GM12878 (cell line): ENCODE measurements at regions not wholly inside any gene's neighbourhood (a gene's known extent, or its start where the extent isn't known, plus 50 kb on each side); places are given as distances from the start of the nearest gene placed in this dataset.
A peak's percentile ranks its signal among the peaks of the same experiment; 100 is the strongest.

Experiments
- BACH1 ChIP-seq: fragments of 450-650 bp; IDR thresholded peaks from 2 replicates; pipeline ENCODE4 v1.6.1; 2017; ENCODE audit warnings: mild to moderate bottlenecking, borderline replicate concordance
- BCLAF1 ChIP-seq: fragments of 450-650 bp; IDR thresholded peaks from 2 replicates; pipeline ENCODE4 v1.6.1; 2017; ENCODE audit warnings: antibody characterized with exemption, mild to moderate bottlenecking, moderate library complexity
- CEBPB ChIP-seq, 2 experiments: fragments of 150-350 bp in 1 of 2; IDR thresholded peaks; 2 replicates each; pipeline ENCODE4 v1.6.1; 2012 to 2014; ENCODE audit warnings: low read depth in 2 of 2, low read length in 2 of 2, borderline replicate concordance in 1 of 2, inconsistent platforms in 1 of 2
- CREB1 ChIP-seq: IDR thresholded peaks from 2 replicates; pipeline ENCODE4 v1.6.1; 2012; ENCODE audit warnings: low read depth, mild to moderate bottlenecking, inconsistent platforms
- ELK1 ChIP-seq: IDR thresholded peaks from 2 replicates; pipeline ENCODE4 v1.6.1; 2012; ENCODE audit warnings: low read depth, low read length, improper control_type of control experiment
- FOXM1 ChIP-seq: IDR thresholded peaks from 2 replicates; pipeline ENCODE4 v1.6.1; 2012; ENCODE audit warnings: low read depth, mild to moderate bottlenecking, inconsistent platforms, low read length, moderate library complexity
- IKZF2 ChIP-seq, 2 experiments: fragments of 450-650 bp; IDR thresholded peaks; 2 replicates each; pipeline ENCODE4 v1.6.1; 2017; ENCODE audit warnings: mild to moderate bottlenecking in 2 of 2, moderate library complexity in 2 of 2
- KDM1A ChIP-seq: fragments of 200-600 bp; sonication (generic); IDR thresholded peaks from 2 replicates; pipeline ENCODE4 v1.6.1; 2016; ENCODE audit warnings: borderline replicate concordance
- MEF2B ChIP-seq: fragments of 450-650 bp; IDR thresholded peaks from 2 replicates; pipeline ENCODE4 v1.6.1; 2018; ENCODE audit warnings: mild to moderate bottlenecking, moderate library complexity; ENCODE audit not compliant: partially characterized antibody, poor library complexity, severe bottlenecking
- NFIC ChIP-seq: IDR thresholded peaks from 2 replicates; pipeline ENCODE4 v1.6.1; 2012; ENCODE audit warnings: low read depth, mild to moderate bottlenecking, inconsistent platforms, low read length, moderate library complexity
- NR2C1 ChIP-seq: fragments of 450-650 bp; IDR thresholded peaks from 2 replicates; pipeline ENCODE4 v1.6.1; 2017; ENCODE audit warnings: antibody characterized with exemption, mild to moderate bottlenecking, moderate library complexity
- NR2C2 ChIP-seq: IDR thresholded peaks from 2 replicates; pipeline ENCODE4 v1.6.1; 2011; ENCODE audit warnings: borderline replicate concordance, low read depth; ENCODE audit not compliant: control insufficient read depth, insufficient read length
- PAX5 ChIP-seq: IDR thresholded peaks from 2 replicates; pipeline ENCODE4 v1.6.1; 2011; ENCODE audit warnings: low read depth, low read length, borderline replicate concordance
- PRDM15 ChIP-seq: fragments of 450-650 bp; formaldehyde crosslinking; IDR thresholded peaks from 2 replicates; pipeline ENCODE4 v1.4.0; 2020; ENCODE audit warnings: mild to moderate bottlenecking, moderate library complexity
- RBBP5 ChIP-seq: fragments of 200-600 bp; sonication (generic); conservative IDR thresholded peaks from 2 replicates; pipeline ENCODE4 v1.6.1; 2016
- SP1 ChIP-seq: IDR thresholded peaks from one replicate; pipeline ENCODE4 v1.6.1; 2011; ENCODE audit warnings: low read depth, low read length
- TAF1 ChIP-seq: IDR thresholded peaks from 2 replicates; pipeline ENCODE4 v1.6.1; 2011; ENCODE audit warnings: mild to moderate bottlenecking, low read depth, low read length, borderline replicate concordance
- TCF7 ChIP-seq: IDR thresholded peaks from 2 replicates; pipeline ENCODE4 v1.6.1; 2014; ENCODE audit warnings: antibody characterized with exemption, borderline replicate concordance
- USF1 ChIP-seq: IDR thresholded peaks from 2 replicates; pipeline ENCODE4 v1.6.1; 2011; ENCODE audit warnings: borderline replicate concordance, low read depth, mild to moderate bottlenecking, moderate library complexity, mixed read lengths, low read length; ENCODE audit not compliant: insufficient read depth; ENCODE audit errors: extremely low read length
- YBX1 ChIP-seq: fragments of 450-650 bp; IDR thresholded peaks from 2 replicates; pipeline ENCODE4 v1.6.1; 2016; ENCODE audit warnings: antibody characterized with exemption
- ZBTB33 ChIP-seq: fragments of 450-650 bp; IDR thresholded peaks from 2 replicates; pipeline ENCODE4 v1.6.1; 2017; ENCODE audit warnings: mild to moderate bottlenecking

GRCh38 chr5:124034963-124035362, 523.0 kb downstream of the CSNK1G3 start (continued):
- peak; percentile 77; the same call in 1 of the 2 replicates for TF ChIP-seq PAX5
- no peak for TF ChIP-seq TAF1
- TF ChIP-seq FOXM1, result peak; percentile 94
- TF ChIP-seq BACH1, result peak; percentile 56; the same call in 1 of the 2 replicates
- no peak for TF ChIP-seq USF1
- no peak for TF ChIP-seq YBX1
- TF ChIP-seq SP1, result peak; percentile 49
- peak; percentile 82 for TF ChIP-seq MEF2B
- TF ChIP-seq PRDM15, result no peak
- TF ChIP-seq ELK1, result no peak
- peak; percentile 85 for TF ChIP-seq NFIC
- 0 out of 2 replicates have a peak, but pooled peaks have one; percentile 16 for TF ChIP-seq CREB1
- no peak; a peak in 1 of 4 replicates for TF ChIP-seq CEBPB (IDR thresholded peaks at IDR 0.05; ENCODE audit: borderline replicate concordance in 1 of 2, low read depth in 2 of 2, low read length in 2 of 2)
- TF ChIP-seq RBBP5, result no peak
- no peak for TF ChIP-seq ZBTB33
- no peak for TF ChIP-seq BCLAF1
- TF ChIP-seq NR2C1, result no peak
- TF ChIP-seq KDM1A, result no peak
- peak; percentile 19; the same call in 1 of the 2 replicates for TF ChIP-seq TCF7
- peak; percentile 64 to 79; a peak in 2 of 4 replicates for TF ChIP-seq IKZF2 (IDR thresholded peaks at IDR 0.05)
- TF ChIP-seq NR2C2, result no peak
